Hepatic stellate cell (primary cell): ENCODE measurements at regions not wholly inside any gene's neighbourhood (a gene's known extent, or its start where the extent isn't known, plus 50 kb on each side); places are given as distances from the start of the nearest gene placed in this dataset.

Experiments used
- DNase-seq: peaks from one replicate; pipeline ENCODE4 v3.0.0; 2011; ENCODE audit warnings: low spot score

DNA sequence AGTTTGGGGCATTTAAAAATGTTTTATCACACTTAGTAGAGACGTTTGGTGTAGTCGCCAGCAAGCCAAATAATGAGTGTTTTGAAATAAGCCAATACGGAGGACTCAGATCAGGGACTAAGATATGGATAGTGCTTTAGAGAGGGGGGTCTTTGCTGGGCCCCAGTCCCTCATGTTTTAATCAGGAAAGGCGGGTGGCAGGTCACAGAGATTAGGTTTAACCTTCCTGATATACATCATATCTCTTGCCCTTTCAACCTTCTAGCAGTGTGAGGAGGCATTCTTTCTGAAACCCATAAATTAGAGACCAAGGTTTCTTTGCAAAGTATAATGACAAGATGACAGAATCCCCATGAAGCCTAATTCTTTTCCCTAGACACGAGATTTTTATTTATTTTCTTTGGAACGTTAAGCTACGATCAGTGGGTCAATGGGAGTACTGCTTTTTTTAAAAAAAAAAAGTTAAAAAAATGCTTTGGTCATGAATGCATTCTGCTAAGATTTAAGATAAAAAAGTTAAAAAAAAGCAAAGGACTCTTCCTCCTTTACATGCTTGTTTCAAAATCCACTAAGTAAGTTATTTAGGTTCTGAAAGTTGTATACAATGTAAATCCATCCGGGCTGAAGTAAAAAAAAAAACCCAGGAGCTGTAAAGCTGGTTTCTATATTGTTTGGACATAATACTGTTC lies 572.1 kb upstream of the SALL1 start:
- no peak for DNase-seq

DNA sequence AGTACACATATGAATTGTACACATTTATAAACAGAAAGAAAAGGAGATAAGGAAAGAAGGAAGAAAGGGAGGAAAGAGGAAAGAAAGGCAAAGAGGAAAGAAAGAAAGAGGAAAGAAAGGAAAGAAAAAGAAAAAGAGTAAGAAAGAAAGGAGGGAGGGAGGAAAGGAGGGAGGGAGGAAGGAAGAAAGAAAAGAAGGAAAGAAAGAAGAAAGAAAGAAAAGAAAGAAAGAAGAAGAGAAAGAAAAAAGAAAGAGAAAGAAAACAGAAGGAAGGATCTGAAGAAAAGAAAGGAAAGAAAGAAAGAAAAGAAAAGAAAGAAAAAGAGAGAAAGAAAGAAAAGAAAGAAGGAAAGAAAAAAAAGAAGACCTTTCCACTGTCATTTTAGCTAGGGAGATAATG lies 571.4 kb upstream of the SALL1 start:
- no peak for DNase-seq

DNA sequence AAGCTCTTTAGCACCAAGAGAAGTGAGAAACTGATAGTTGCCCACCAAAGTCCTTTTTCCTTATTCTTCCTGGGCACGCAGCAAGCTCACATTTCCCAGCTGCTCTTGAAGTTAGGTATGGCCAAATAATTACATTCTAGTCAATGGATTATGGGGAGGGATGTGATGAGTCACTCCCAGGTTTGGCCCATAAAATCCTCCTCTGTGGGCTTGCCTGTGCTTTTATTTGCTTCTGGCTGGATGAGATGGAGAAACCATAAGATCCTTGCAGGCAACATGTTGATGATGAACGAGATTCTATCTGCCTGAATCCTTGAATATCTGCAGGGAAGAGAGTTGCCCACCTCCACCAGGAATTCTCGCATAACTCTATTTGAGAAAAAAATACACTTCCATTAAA lies 568.3 kb upstream of the SALL1 start:
- DNase-seq, result no peak

DNA sequence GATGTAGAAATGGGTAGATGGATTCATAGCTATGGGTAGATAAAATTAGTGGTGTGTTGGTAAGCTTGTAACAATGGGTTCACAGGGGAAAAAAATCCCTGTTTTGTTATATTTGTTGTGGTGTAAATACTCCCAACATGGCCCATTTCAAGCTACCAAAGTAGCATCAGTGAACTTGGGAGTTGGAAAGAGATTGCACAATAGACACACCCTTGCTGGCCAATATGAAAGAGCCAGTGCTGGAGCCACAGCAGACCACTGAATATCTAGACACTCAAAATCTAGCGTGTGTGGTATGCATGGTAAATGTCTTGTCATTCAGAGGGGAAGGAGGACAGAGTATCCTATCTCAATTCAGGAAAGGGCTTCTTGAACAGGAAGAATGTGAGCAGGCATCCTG lies 565.1 kb upstream of the SALL1 start:
- DNase-seq, result no peak

DNA sequence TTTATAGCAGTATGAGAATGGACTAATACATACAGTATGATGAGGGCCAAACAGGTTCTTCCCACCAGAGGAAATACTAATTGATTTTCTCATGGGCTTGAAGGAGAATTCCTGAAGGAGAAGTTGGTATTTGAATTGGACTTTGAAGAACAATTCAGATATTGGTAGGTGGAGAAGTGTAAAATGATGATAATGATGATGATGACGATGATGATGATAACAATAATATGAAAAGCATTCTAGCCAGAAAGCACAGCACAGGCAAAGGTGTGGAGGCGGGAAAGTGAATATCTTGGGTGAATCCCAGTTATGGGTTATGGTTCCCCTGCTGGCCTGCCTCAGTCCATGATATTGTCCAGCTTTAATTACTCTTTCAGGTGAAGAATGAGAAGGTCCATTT lies 562.4 kb upstream of the SALL1 start:
- no peak for DNase-seq

DNA sequence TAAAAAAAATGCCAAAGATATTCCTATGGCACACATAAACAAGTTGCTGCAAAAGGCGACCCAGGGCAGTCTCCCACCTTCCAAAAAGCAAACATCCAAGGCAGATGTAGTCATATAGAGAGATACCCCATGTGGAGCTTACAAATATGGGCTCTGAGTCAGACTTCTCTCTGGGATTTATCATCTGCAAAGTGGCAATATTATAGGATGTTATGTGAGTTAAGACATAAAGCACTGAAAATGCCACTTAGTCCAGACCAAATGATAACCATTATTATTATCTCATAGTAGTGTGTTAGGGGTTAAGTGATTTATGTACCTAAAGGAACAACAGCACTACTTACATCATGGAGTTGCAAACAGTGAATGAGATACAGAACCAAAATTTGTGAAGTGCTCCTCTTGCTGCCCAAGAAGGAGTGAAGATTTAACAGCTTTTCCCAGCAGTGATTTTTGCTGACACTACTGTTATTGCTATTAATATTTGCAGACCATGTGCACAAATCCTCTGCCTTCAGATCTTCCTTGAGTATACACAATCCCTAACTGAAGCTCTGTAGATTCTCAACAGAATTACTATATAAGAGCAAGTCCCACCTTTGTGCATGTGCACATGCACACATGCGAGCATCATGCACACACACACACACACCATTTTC lies 560.0 kb upstream of the SALL1 start:
- DNase-seq, result no peak

DNA sequence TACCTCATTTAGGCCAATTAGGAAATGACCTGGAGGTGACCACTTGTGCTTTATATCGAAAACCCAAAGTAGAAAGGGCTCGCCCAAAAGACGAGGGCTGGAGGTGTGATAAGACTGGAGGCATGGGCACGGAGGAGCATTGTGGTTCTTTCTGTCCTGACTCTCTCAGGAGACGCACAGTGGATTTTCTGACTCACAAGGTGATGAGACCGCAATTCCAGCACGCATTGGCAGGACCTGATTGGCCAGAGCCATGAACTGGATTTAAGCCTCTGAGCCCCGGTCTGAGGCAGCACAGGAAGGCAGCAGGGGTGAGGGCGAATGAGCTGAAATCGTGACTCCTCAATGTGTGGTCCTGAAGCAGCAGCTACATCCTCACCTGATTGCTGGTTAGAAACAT lies 559.1 kb upstream of the SALL1 start:
- no peak for DNase-seq

DNA sequence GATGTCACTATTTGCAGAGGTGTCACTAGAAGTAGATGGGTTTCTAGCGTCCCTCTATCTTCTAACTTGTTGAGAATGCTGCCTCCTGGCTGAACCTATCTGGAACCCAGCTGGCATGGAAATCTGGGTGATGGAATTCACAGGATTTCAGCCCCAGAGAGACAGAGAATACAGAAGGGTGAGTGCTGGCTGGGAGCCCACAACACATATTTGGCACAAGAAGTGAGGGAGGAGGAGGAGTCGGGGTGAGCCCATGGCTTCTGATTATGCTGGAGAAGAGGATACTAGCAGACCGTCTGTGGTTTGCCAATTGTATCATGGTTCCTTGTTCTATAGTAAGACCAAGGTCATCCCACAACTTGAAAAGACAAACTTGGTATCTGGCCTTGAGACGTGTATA lies 557.8 kb upstream of the SALL1 start:
- no peak for DNase-seq

DNA sequence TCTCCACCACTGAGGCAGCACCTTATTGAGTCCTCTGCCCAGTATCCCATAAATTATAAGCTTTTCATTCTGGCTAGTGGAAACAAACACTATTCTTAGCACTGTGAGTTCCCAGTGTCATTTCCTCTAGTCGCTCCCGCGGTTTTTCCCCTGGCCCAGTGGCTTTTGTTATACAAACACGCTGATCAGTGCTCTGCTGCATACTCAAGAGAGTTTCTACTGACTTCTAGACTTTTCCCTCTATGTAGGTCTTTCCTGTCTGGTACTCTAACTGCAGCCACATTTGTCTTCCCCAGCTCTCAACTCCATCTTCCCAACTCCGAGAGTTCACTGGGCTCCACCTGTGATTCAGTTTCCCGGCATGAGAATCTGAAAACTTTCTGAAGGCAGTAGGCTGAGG lies 556.6 kb upstream of the SALL1 start:
- DNase-seq, result no peak

DNA sequence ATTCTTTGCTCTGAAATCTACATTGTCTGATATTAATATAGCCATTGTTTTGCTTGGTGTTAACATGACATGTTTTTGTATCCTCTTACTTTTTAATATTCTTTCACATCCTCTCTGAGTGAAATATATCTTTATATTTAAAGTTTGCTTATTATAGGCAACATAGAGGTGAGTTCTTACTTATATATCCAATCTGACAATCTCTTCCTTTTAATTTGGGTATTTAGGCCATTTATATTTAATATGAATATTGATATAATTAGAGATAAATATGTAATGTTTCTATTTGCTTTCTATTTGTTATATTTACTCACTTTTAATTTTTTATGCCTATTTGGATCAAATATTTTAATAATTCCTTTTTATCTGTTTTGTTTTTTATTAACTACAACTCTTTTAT lies 554.1 kb upstream of the SALL1 start:
- no peak for DNase-seq

DNA sequence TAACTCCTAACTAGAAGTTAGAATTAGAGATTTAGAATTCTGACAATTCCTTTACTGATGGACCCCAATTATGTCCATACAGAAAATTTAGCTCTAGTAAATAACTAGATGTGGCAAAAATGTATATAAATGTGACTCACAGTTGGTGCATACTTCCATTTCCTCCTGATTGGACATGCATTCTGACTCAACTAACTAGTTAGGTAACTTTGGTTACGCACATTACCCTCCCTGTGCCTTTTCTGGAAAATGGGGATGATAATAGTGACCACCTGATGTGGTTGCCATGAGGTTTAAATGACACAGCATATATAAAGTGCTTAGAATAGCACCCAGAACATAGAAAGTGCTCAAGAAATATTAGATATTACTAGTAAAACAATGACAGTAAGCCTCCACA lies 550.0 kb upstream of the SALL1 start:
- no peak for DNase-seq

DNA sequence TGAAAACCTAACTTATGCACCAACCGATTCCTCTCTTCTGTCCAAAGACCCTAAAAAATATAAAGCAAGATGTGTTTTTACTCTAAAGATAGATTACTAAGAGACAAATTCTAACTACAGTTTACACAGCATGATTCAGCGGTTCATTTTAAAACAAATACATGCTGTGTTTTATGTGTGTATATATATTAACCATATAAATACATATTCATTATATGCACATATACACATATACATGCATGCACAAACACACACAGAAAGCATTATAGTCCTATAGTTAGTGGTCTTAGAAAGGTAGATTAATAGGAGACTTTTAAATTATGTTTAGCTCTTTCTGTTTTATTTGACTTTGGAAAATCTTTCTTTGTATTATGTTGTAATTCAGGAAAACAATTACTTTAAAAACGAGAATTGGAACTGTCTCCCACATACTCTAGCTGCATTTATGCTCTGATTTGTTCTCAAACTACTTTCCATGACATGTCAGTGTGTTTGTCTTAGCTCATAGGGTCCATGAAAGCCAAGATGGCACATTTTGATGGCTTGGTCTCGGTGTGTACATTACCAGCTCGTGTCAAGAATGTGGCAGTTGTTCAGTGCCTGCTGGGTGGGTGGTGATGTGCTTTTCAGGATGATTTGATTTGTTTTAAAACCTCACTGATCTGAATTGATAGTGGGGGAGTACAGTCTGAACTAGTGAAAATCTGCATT lies 548.8 kb upstream of the SALL1 start:
- no peak for DNase-seq

DNA sequence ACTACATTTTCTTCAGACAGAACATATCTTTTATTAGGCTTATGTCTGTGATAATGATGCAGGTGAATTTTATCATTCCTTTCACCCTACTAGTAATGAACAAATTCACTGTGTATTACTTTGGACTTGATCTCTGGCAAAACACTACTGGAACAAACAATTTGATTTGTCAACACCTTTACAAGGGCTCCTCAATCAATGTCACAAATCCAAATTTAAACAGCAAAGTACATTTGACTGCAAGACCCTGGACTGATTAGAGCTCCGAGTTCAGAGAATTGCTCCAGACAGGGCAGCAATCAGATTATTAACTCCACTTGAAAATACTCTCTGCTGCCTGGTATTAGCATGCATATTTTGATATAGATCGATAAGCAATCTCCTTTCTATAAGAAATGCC lies 547.6 kb upstream of the SALL1 start:
- no peak for DNase-seq

DNA sequence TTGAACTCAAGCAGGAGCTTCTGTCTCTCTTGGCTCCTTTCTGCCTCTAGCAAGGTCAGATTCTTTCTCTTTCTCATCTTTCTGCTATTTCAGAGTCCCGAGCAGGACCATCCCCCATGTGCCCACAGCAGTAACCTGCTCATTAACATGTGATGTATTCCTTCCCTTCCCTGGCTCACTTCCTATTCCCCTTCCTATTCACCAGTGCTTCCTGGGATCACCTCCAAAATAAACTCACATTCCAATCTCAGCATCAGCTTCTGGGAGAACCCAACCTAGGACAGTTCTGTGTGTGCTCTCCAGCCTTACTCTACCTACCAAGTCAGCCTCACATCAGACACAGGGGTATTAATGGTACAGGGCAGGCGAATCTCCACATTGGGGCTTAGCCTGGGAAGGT lies 546.4 kb upstream of the SALL1 start:
- no peak for DNase-seq

DNA sequence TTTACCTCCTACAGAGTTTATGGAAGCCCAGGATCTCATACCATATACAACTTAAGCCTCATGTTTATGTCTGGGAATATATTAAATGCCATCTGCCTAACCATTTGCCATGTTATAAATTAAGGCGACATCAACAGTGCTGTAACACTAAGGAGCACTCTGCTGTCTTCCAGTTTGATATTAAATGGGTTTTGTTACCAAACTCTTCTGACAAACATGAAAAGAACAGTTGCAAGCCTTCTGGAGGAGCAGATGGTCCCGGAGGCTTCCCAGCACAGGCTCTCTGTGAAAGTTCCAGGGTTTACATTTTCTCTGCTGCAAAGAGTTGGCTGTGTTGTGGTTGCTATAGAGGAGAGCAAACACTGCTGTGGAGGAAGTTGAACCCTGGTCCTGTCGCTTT lies 545.3 kb upstream of the SALL1 start:
- no peak for DNase-seq

DNA sequence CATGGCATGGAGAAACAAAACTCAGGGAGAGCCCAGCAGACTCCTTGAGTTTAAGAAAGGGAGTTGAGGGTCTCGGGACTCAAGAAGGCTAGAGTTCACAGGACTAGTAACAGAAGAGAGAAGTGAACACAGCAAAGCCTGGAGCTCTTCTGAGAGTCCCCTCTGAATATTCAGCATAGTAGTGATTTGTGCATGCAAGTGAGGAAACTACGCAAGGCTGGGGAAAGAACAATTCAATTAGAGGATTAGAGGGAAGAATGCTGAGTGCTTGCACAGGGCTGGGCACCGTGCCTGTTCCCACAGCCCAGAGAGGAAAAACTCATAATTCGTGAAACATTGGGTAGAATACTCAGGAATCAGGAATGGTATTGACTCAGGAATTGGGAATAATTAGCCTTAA lies 540.0 kb upstream of the SALL1 start:
- no peak for DNase-seq

DNA sequence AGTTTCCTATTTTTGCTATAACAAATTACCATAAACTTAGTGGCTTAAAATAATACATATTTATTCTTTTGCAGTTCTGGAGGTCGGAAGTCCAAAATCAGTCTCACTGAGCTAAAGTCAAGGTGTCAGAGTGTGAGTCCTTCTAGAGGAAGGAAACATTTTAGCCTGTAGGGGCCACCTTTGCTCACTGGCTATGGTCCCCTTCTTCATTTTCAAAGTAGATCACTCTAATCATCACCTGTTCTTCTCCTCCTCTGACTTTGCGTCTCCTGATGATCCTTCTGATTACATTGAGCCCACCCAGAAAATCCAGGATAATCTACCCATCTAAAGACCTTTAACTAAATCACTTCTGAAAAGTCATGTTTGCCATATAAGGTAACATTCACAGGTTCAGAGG lies 534.4 kb upstream of the SALL1 start:
- no peak for DNase-seq

DNA sequence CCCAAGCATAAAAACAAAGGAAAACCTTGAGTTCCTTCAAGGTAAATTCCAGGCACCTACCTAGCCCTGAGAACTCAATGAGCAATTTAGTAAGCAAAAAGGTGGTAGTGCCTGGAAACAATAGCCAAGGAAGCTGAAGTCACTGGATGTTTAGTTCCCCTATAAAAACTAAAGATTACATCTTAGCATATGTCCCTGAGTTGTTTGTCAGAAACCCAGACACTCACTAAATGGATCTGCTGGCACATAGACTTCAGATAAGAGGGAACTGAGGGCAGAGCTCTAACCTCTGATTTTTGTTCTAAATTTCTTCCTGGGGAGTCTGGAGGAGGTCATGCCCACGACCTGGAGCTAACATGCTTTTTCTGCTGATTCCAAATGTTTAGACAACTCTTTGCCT lies 532.8 kb upstream of the SALL1 start:
- DNase-seq, result no peak

DNA sequence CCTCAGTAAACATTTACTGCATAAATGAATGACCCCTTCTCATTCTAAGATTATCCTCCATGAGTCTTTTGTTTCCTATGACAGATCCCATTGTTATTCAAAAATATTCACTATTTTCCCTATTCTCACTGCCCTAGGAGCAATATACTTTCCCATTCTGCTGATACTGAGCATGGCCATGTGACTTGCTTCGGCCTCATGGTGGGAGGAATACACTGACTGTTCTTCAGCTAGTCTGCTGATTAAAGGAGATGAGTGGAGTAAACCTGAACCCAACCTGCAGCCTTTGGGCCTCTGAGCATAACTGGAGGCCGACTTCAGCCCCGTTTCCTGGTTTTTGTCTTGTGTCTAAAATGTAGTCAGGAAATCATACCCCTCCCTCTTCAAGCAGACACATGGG lies 531.8 kb upstream of the SALL1 start:
- no peak for DNase-seq

DNA sequence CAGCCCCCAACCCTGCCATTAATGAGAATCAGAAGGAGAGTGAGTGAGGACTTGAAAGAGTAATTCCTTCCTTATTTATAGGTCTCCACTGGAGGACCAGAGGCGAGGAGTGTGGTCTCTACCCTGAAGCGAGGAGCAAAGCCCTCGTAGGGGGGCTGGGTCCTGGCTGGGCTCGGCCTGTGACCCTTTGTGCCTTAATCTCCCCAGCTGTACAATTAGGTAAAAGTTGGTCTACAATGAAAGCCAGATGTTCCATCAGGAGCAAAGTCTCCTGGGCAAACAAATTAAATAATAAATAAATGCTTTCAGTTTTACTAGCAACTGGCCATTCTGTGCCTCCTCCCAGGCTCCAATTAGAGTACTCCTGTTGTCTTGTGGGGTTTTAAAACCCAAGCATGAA lies 523.5 kb upstream of the SALL1 start:
- no peak for DNase-seq

DNA sequence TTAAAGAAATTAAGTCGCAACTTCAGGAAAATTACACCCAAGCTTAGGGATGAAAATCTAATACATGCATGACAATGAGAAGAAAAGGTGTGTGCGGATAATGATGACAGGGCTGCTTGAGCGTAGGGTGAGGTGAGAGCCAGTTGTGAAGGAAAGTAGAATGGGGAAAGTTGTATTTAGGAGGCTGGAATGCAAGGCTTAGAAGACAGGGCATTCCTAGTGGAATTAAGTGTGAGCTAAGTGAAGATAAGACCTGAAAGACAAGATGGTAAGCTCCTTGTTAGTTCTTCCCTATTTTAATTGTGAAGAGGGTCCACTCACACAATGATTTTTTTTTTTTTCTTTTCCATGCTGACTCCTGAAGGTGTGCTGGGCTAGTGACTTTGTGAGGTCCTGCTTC lies 519.5 kb upstream of the SALL1 start:
- DNase-seq, result no peak

DNA sequence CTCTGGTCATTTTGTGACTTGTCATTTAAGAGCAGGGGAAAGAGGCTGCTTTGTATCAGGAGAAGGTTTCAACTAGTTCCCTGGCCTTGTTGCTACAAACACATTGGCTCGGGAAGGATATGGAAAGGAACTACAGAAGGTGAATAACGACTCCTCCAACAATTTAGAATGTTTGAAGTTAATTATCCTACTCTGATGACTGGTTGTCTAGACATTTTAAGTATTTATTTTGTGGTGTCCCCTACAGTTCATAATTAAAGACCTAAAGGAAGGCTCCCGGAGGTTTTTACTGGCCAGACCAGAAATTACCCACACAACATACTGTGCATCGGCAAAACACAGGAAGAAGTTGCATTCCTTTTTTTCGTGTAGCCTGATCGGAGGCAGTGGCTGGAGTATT lies 515.8 kb upstream of the SALL1 start:
- DNase-seq, result no peak

DNA sequence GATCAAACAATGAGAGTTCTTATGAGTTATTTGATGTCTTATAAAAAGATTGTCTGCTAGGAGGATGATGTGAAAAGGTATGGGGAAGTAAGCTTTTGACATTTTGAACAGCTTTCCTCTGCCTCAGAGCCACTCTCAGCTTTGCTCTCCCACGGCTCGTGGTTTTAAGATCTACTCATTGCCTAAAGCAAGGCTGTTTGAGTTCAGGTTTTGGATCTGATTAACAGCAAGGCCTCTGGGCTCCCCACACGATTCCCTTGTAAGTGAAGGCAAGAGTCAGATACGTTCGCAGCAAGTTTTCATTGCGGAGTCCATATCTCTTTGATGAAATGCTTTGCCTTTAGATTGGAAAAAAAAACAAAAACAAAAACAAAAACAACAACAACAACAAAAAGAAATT lies 515.0 kb upstream of the SALL1 start:
- DNase-seq, result no peak
